ENCODE measurements at regions not wholly inside any gene's neighbourhood (a gene's known extent, or its start where the extent isn't known, plus 50 kb on each side); places are given as distances from the start of the nearest gene placed in this dataset.
"Not testable (repeated sequence)": the region's sequence is repeated elsewhere in the genome, so short reads cannot be mapped to it uniquely, and the experiment has no call there.

DNA sequence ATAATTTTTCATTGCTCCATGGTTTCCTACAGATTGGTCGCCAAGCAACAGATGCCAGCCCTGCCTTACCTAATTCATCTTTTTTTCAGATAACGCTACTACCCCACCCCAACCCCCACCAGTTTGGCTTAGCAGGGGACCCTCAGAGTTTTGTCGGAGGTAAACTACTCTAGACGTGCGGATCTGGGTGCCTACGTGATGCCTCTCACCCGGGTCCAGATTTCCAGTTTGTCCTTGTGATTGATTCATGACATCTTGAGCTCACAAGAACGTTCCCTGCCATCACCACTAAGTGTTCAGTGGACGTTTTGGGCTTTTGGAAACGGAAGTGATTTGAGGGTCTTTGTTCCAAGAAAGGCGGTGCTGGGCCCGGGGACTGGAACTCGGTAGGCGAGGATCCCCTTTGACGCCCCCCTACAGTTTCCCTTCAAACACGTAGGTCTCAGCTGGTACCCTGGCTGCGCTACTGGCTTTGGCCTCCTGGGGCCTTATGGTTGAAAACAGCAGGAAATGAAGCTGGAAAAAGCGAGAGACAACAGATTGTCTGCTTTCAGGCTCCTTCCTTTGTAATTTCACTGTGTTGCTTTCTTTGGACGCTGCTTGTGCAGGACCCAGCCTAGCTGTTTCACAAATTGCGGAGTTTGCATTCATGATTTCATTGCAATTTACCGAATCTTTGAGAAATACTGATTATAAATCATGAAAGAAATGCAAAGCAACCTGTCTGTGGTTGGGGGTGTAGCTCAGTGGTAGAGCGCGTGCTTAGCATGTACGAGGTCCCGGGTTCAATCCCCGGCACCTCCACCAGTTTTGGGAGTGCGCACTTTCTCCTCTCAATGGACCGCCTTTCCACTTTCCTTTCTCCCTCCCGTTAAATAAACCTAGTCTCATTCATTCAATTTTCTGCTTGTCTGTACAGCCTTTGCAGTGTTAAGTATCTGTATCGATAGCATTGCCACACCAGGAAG is 81.0 kb downstream of the GPX5 start:
- peak overlapping the region; percentile 55 for H3K4me3 ChIP-seq (ENCODE audit: low read depth, low read length)
- TF ChIP-seq, protein P1, sequence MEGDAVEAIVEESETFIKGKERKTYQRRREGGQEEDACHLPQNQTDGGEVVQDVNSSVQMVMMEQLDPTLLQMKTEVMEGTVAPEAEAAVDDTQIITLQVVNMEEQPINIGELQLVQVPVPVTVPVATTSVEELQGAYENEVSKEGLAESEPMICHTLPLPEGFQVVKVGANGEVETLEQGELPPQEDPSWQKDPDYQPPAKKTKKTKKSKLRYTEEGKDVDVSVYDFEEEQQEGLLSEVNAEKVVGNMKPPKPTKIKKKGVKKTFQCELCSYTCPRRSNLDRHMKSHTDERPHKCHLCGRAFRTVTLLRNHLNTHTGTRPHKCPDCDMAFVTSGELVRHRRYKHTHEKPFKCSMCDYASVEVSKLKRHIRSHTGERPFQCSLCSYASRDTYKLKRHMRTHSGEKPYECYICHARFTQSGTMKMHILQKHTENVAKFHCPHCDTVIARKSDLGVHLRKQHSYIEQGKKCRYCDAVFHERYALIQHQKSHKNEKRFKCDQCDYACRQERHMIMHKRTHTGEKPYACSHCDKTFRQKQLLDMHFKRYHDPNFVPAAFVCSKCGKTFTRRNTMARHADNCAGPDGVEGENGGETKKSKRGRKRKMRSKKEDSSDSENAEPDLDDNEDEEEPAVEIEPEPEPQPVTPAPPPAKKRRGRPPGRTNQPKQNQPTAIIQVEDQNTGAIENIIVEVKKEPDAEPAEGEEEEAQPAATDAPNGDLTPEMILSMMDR (IDR thresholded peaks at IDR 0.05; ENCODE audit: control insufficient read depth, extremely low read depth, insufficient read depth), result peak; percentile 1; the same call in 1 of the 2 replicates
- DNase-seq (ENCODE audit: low read depth), result peak; percentile 52

- no peak overlapping the region for H3K4me3 ChIP-seq (ENCODE audit: low read depth, low read length)
- TF ChIP-seq, protein P1 (IDR thresholded peaks at IDR 0.05; ENCODE audit: control insufficient read depth, extremely low read depth, insufficient read depth), result no peak
- DNase-seq (ENCODE audit: low read depth), result no peak
Observed at GRCh38 chr6:28607990-28608389, 82.3 kb downstream of the GPX5 start.

DNA sequence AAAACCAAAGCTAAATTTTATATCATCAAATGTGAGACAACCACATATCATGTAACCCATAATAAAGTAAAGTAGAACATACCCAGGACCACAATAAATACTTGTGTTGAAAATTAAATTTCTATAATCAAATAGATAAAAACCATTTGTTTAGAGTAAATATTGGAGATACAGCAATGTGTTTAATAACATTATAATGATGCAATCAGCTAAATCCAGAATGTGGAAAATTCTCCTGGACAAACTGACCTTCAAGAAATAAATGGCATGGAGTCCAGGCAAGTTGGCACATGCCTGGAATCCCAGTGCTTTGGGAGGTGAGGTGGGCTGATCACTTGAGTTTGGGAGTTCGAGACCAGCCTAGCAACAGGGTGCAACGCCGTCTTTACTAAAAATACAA is 84.0 kb downstream of the GPX5 start:
- TF ChIP-seq, protein P1 (IDR thresholded peaks at IDR 0.05; ENCODE audit: control insufficient read depth, extremely low read depth, insufficient read depth), result no peak
- H3K4me3 ChIP-seq (ENCODE audit: low read depth, low read length), result no peak overlapping the region
- no peak for DNase-seq (ENCODE audit: low read depth)

DNA sequence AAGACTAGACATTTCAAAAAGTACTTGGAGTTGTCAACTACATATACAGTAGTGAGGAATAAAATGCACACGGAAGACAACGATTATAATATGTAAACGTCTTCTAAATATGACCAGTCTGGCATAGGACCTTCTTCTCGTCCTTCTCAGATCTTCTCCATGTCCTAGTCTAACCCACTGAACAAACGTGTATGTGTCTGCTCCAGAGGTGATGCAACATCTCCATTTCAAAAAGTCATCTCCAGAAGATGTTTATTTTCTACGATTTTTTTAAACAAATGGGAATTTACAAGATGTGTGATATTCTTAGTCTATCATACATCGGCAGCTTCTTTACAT is 89.9 kb downstream of the GPX5 start:
- H3K4me3 ChIP-seq (ENCODE audit: low read depth, low read length), result no peak overlapping the region
- TF ChIP-seq, protein P1 (IDR thresholded peaks at IDR 0.05; ENCODE audit: control insufficient read depth, extremely low read depth, insufficient read depth), result no peak
- no peak for DNase-seq (ENCODE audit: low read depth)

DNA sequence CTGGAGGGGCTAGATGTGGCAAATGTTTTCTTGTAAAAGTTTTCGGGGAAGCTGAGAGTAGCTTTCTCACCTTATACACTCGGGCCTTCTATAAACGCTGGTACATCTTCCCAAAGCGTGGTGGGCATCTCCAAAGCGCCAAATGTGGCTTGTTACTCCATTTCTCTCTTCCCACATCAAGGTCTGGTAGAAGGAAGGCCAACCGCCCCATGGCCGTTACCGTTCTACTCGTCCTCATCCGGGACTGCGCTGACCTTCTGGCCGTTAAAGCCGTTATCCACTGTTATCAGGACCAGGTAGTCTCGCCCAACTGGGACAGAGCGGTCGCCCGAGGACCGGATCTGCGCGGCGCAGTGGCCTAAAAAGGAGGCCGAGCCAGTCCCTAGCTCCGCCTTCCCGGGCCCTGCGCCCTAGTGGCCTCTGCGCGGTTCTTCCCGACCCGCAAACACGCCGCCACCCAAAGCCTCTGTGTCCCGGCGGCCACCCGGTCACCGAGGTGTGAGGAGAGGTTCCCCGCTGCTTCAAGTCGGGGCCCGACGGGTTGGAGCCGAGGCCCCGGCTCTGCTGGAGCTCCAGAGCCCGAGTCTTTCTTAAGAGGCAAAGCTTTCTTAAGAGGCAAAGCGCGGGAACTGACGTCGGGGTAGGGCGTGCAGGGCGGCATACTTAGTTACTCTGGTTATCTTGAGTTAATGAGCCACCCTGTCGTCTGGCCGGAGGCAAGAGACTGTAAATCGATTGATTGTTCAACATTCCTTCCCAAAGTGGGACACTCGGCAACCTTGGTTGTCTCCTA is 90.5 kb downstream of the GPX5 start:
- TF ChIP-seq, protein P1 (IDR thresholded peaks at IDR 0.05; ENCODE audit: control insufficient read depth, extremely low read depth, insufficient read depth), result no peak
- H3K4me3 ChIP-seq (ENCODE audit: low read depth, low read length), result no peak overlapping the region
- no peak for DNase-seq (ENCODE audit: low read depth)

- TF ChIP-seq, protein P1 (IDR thresholded peaks at IDR 0.05; ENCODE audit: control insufficient read depth, extremely low read depth, insufficient read depth), result no peak
- no peak overlapping the region for H3K4me3 ChIP-seq (ENCODE audit: low read depth, low read length)
- no peak for DNase-seq (ENCODE audit: low read depth)
Observed at GRCh38 chr6:28618898-28619555, 93.3 kb downstream of the GPX5 start.

- not testable (repeated sequence) for H3K4me3 ChIP-seq (ENCODE audit: low read depth, low read length); DNase-seq (ENCODE audit: low read depth)
Observed at GRCh38 chr6:28621268-28621667, 95.6 kb downstream of the GPX5 start.

GRCh38 chr6:28623242-28623641 is 97.6 kb downstream of the GPX5 start:
- not testable (repeated sequence) for H3K4me3 ChIP-seq (ENCODE audit: low read depth, low read length); DNase-seq (ENCODE audit: low read depth)

- DNase-seq (ENCODE audit: low read depth); H3K4me3 ChIP-seq (ENCODE audit: low read depth, low read length): not testable (repeated sequence)
Observed at GRCh38 chr6:28626386-28626785, 100.7 kb downstream of the GPX5 start.
